AG04450 (cell line): ENCODE measurements at regions not wholly inside any gene's neighbourhood (a gene's known extent, or its start where the extent isn't known, plus 50 kb on each side); places are given as distances from the start of the nearest gene placed in this dataset.

Experiments
- CTCF ChIA-PET: fragments of 300-600, 350-600 bp; formaldehyde crosslinking; extraction: SDS; loops from one replicate; lab custom pipeline; 2022; ENCODE audit warnings: antibody characterized with exemption, inconsistent platforms; lab: Charles Lee
- POLR2A ChIA-PET: fragments of 350-600 bp; formaldehyde crosslinking; extraction: SDS; loops from one replicate; lab custom pipeline; 2021; ENCODE audit warnings: antibody characterized with exemption, inconsistent platforms; lab: Yijun Ruan, JAX
- DNase-seq: peaks from one replicate; pipeline ENCODE4 v3.0.0-alpha.2; 2011; ENCODE audit warnings: low read depth, low spot score
- H3K27ac ChIP-seq: one replicate; pipeline ENCODE4 v1.5.1; 2012; ENCODE audit warnings: low read depth, low read length, control low read depth
- H3K27me3 ChIP-seq: one replicate; pipeline ENCODE4 v1.6.0; 2012; ENCODE audit warnings: low read length; ENCODE audit not compliant: control insufficient read depth, insufficient read depth
- H3K4me3 ChIP-seq: 2 replicates; pipeline ENCODE4 v1.5.1; 2011; ENCODE audit warnings: mild to moderate bottlenecking, low read depth, low read length, control low read depth
- H3K9me3 ChIP-seq: 2 replicates; pipeline ENCODE4 v1.5.1; 2012; ENCODE audit warnings: low read length; ENCODE audit not compliant: control insufficient read depth, insufficient read depth
- TF ChIP-seq, protein P1 (sequence below): IDR thresholded peaks from 2 replicates; pipeline ENCODE4 v1.5.1; 2011; ENCODE audit warnings: low read depth, low read length, control low read depth, inconsistent platforms

DNA sequence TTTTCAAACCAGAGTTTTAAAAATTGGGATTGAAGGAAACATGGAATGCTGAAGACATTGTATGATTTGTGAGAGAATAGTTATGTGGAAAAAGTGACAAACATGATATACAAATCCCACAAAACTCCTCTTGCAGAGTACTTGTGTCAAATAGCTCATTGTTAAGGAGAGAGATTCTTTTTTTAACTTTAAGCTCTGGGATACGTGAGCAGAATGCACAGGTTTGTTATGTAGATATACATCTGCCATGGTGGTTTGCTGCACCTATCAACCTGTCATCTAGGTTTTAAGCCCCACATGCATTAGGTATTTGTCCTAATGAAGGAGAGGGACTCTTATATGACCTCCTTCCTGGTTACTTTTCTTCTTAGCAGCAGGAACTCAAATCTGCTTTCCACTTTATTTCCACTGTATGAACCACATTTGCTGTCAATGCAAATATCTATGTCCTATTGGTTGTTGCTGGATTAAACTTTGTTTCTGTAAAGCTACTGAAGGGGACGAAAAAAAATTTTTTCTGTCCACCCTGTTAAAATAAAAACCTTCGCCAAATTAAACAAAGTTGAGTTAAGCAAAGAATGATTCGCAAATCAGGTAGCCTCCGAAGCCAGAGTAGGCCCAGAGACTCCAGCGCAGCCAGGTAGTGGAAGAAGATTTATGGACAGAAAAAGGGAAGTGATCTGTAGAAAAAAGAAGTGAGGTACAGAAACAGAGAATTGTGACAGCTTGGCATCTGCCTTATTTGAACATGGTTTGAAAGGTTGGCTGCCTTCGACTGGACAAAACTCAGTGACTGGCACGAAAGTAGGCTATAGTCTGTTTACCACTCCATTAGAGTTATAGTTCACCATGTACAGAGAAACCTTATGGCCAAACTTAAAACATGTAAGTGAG, 430.1 kb upstream of the CHST9 start:
- Histone ChIP-seq H3K4me3 (no peak overlapping the region), H3K27me3 (no peaks in the 10 kb centered on the region), H3K9me3 (no peaks in the 10 kb centered on the region), H3K27ac (no peak overlapping the region)
- no peak for DNase-seq
- TF ChIP-seq, protein P1, sequence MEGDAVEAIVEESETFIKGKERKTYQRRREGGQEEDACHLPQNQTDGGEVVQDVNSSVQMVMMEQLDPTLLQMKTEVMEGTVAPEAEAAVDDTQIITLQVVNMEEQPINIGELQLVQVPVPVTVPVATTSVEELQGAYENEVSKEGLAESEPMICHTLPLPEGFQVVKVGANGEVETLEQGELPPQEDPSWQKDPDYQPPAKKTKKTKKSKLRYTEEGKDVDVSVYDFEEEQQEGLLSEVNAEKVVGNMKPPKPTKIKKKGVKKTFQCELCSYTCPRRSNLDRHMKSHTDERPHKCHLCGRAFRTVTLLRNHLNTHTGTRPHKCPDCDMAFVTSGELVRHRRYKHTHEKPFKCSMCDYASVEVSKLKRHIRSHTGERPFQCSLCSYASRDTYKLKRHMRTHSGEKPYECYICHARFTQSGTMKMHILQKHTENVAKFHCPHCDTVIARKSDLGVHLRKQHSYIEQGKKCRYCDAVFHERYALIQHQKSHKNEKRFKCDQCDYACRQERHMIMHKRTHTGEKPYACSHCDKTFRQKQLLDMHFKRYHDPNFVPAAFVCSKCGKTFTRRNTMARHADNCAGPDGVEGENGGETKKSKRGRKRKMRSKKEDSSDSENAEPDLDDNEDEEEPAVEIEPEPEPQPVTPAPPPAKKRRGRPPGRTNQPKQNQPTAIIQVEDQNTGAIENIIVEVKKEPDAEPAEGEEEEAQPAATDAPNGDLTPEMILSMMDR: no peak
- ChIA-PET CTCF (interaction anchor here (2.4 to 3.6 kb wide), 2 partner anchors 10 kb away, joined by 11 to 14 read pairs; no protein-coding TSS in a partner anchor), POLR2A (no interaction called here)

- no peak for DNase-seq
- POLR2A ChIA-PET: no interaction called here
- Histone ChIP-seq H3K27ac (no peak overlapping the region), H3K27me3 (no peaks in the 10 kb centered on the region), H3K4me3 (no peak overlapping the region), H3K9me3 (no peaks in the 10 kb centered on the region)
- TF ChIP-seq, protein P1: no peak
- CTCF ChIA-PET: interaction anchor here (0.9 kb wide), 1 partner anchor 1300 kb away, joined by 3 read pairs; no protein-coding TSS in a partner anchor
Measured at GRCh38 chr18:27609221-27609620, 424.1 kb upstream of the CHST9 start.

- TF ChIP-seq, protein P1: no peak
- no peak overlapping the region for H3K27ac ChIP-seq
- no peaks in the 10 kb centered on the region for H3K27me3 ChIP-seq
- no peaks in the 10 kb centered on the region for H3K9me3 ChIP-seq
- ChIA-PET POLR2A (no interaction called here), CTCF (interaction anchor here (0.6 to 0.9 kb wide), 2 partner anchors 1300 to 1311 kb away, joined by 3 read pairs; no protein-coding TSS in a partner anchor)
- no peak for DNase-seq
- no peak overlapping the region for H3K4me3 ChIP-seq
Measured at GRCh38 chr18:27608742-27609141, 423.6 kb upstream of the CHST9 start.

GRCh38 chr18:27608174-27608573, 423.1 kb upstream of the CHST9 start:
- TF ChIP-seq, protein P1: no peak
- Histone ChIP-seq H3K4me3 (no peak overlapping the region), H3K27ac (no peak overlapping the region), H3K27me3 (no peaks in the 10 kb centered on the region), H3K9me3 (no peaks in the 10 kb centered on the region)
- no peak for DNase-seq
- POLR2A ChIA-PET: no interaction called here
- CTCF ChIA-PET: interaction anchor here (0.6 to 0.9 kb wide), 2 partner anchors 1299 to 1311 kb away, joined by 3 read pairs; no protein-coding TSS in a partner anchor

DNA sequence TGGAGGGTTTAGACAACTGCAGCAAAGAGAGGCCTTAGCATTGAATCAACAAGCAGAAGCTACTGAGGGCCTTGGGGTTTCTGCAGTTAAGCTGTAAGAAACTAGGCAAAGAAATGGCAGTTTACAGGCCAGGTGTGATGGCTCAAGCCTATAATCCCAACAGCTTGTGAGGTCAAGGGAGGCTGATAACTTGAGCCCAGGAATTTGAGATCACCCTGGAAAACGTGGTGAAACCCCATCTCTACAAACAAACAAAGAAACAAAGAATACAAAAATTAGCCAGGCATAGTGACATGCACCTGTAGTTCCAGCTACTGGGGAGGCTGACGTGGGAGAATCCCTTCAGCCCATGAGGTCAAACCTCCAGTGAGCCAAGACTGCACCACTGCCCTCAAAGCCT, 421.6 kb upstream of the CHST9 start:
- DNase-seq: no peak
- no peaks in the 10 kb centered on the region for H3K9me3 ChIP-seq
- H3K27ac ChIP-seq: no peak overlapping the region
- ChIA-PET CTCF (interaction anchor here (0.7 kb wide), 2 partner anchors 13 to 49 kb away, joined by 3 to 4 read pairs; no protein-coding TSS in a partner anchor), POLR2A (interaction anchor here (0.7 kb wide), 1 partner anchor 952 kb away, joined by 3 read pairs; no protein-coding TSS in a partner anchor)
- H3K4me3 ChIP-seq: no peak overlapping the region
- H3K27me3 ChIP-seq: no peaks in the 10 kb centered on the region
- TF ChIP-seq, protein P1: no peak
